IPS-20b (cell line): ENCODE measurements at regions not wholly inside any gene's neighbourhood (a gene's known extent, or its start where the extent isn't known, plus 50 kb on each side); places are given as distances from the start of the nearest gene placed in this dataset.
A peak's percentile ranks its signal among the peaks of the same experiment; 100 is the strongest.
"Not testable (repeated sequence)": the region's sequence is repeated elsewhere in the genome, so short reads cannot be mapped to it uniquely, and the experiment has no call there.

ENCODE experiments used
- H3K27ac ChIP-seq: one replicate; pipeline ENCODE4 v1.5.1; 2013; ENCODE audit warnings: low read length
- H3K27me3 ChIP-seq: 2 replicates; pipeline ENCODE4 v1.6.1; 2013; ENCODE audit warnings: mild to moderate bottlenecking, low read length, inconsistent platforms; ENCODE audit not compliant: insufficient read depth
- H3K36me3 ChIP-seq: 2 replicates; pipeline ENCODE4 v1.6.1; 2013; ENCODE audit warnings: low read depth, mild to moderate bottlenecking, inconsistent platforms, low read length, moderate library complexity; ENCODE audit not compliant: insufficient read depth
- H3K4me1 ChIP-seq: 2 replicates; pipeline ENCODE4 v1.6.1; 2013; ENCODE audit warnings: mild to moderate bottlenecking, control low read depth, inconsistent platforms, low read length, moderate library complexity; ENCODE audit not compliant: insufficient read depth
- H3K4me3 ChIP-seq: 2 replicates; pipeline ENCODE4 v1.5.1; 2013; ENCODE audit warnings: mild to moderate bottlenecking, low read length, inconsistent platforms
- H3K9ac ChIP-seq: 2 replicates; pipeline ENCODE4 v1.6.1; 2013; ENCODE audit warnings: low read depth, mild to moderate bottlenecking, inconsistent platforms, low read length, moderate library complexity
- H3K9me3 ChIP-seq: 2 replicates; pipeline ENCODE4 v1.6.1; 2013; ENCODE audit warnings: mild to moderate bottlenecking, low read depth, low read length, inconsistent platforms; ENCODE audit not compliant: insufficient read depth

GRCh38 chr5:103397739-103398581 is 139.4 kb downstream of the MACIR start:
- H3K9ac ChIP-seq: no peak overlapping the region
- no peak overlapping the region for H3K4me3 ChIP-seq
- H3K27ac ChIP-seq: no peak overlapping the region
- H3K9me3 ChIP-seq: no peaks in the 10 kb centered on the region
- no peaks in the 10 kb centered on the region for H3K36me3 ChIP-seq
- H3K27me3 ChIP-seq: no peaks in the 10 kb centered on the region
- H3K4me1 ChIP-seq: peaks cover 8% of the 10 kb centered on the region; the same call in 1 of the 2 replicates

GRCh38 chr5:103394676-103395075 is 136.1 kb downstream of the MACIR start:
- Histone ChIP-seq H3K9me3 (no peaks in the 10 kb centered on the region), H3K9ac (no peak overlapping the region), H3K27ac (no peak overlapping the region), H3K27me3 (no peaks in the 10 kb centered on the region), H3K4me3 (no peak overlapping the region), H3K4me1 (peaks cover 24% of the 10 kb centered on the region), H3K36me3 (no peaks in the 10 kb centered on the region)

- Histone ChIP-seq H3K9ac (peak overlapping the region; percentile 56; the same call in 1 of the 2 replicates), H3K9me3 (no peaks in the 10 kb centered on the region), H3K27me3 (no peaks in the 10 kb centered on the region), H3K36me3 (no peaks in the 10 kb centered on the region), H3K4me3 (no peak overlapping the region), H3K4me1 (peaks cover 30% of the 10 kb centered on the region), H3K27ac (no peak overlapping the region)
Observed at GRCh38 chr5:103393101-103393754, 134.7 kb downstream of the MACIR start.

- Histone ChIP-seq H3K27me3 (no peaks in the 10 kb centered on the region), H3K4me1 (peaks cover 30% of the 10 kb centered on the region), H3K4me3 (no peak overlapping the region), H3K36me3 (no peaks in the 10 kb centered on the region), H3K9ac (no peak overlapping the region), H3K27ac (no peak overlapping the region), H3K9me3 (no peaks in the 10 kb centered on the region)
Observed at GRCh38 chr5:103391659-103392058, 133.1 kb downstream of the MACIR start.

GRCh38 chr5:103389846-103390245 is 131.3 kb downstream of the MACIR start:
- Histone ChIP-seq H3K9me3 (no peaks in the 10 kb centered on the region), H3K36me3 (no peaks in the 10 kb centered on the region), H3K27me3 (no peaks in the 10 kb centered on the region), H3K27ac (no peak overlapping the region), H3K4me1 (peaks cover 30% of the 10 kb centered on the region), H3K9ac (no peak overlapping the region), H3K4me3 (no peak overlapping the region)

GRCh38 chr5:103389357-103389756 is 130.8 kb downstream of the MACIR start:
- no peaks in the 10 kb centered on the region for H3K9me3 ChIP-seq
- no peaks in the 10 kb centered on the region for H3K36me3 ChIP-seq
- no peak overlapping the region for H3K4me3 ChIP-seq
- no peak overlapping the region for H3K27ac ChIP-seq
- peaks cover 30% of the 10 kb centered on the region for H3K4me1 ChIP-seq
- no peak overlapping the region for H3K9ac ChIP-seq
- H3K27me3 ChIP-seq: no peaks in the 10 kb centered on the region

- H3K9ac ChIP-seq: no peak overlapping the region
- H3K27me3 ChIP-seq: no peaks in the 10 kb centered on the region
- H3K9me3 ChIP-seq: no peaks in the 10 kb centered on the region
- no peaks in the 10 kb centered on the region for H3K36me3 ChIP-seq
- no peak overlapping the region for H3K27ac ChIP-seq
- no peak overlapping the region for H3K4me3 ChIP-seq
- H3K4me1 ChIP-seq: peaks cover 16% of the 10 kb centered on the region
Observed at GRCh38 chr5:103385722-103386121, 127.2 kb downstream of the MACIR start.

DNA sequence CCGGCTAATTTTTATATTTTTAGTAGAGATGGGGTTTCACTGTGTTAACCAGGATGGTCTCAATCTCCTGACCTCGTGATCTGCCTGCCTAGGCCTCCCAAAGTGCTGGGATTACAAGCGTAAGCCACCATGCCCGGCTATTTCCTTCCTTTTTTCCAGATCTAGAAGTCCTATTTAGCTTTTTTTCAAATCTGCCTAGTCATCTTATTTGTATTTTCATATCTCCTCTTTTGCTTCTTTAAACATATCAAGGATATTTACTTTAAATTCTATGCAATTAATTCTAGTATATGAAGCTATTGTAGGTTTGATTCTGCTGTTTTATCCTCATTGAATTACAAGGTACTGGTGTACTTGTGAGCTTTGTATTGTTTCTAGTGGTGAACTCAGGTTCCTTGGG is 119.1 kb downstream of the MACIR start:
- not testable (repeated sequence) for H3K4me3 ChIP-seq, H3K4me1 ChIP-seq, H3K36me3 ChIP-seq, H3K27ac ChIP-seq, H3K27me3 ChIP-seq, H3K9ac ChIP-seq, H3K9me3 ChIP-seq

GRCh38 chr5:103375863-103376591 is 117.5 kb downstream of the MACIR start:
- Histone ChIP-seq H3K4me1 (no peaks in the 10 kb centered on the region), H3K36me3 (no peaks in the 10 kb centered on the region), H3K27ac (no peak overlapping the region), H3K9ac (no peak overlapping the region), H3K4me3 (no peak overlapping the region), H3K27me3 (no peaks in the 10 kb centered on the region), H3K9me3 (no peaks in the 10 kb centered on the region)

- Histone ChIP-seq H3K4me1 (no peaks in the 10 kb centered on the region), H3K4me3 (no peak overlapping the region), H3K27me3 (no peaks in the 10 kb centered on the region), H3K9me3 (no peaks in the 10 kb centered on the region), H3K9ac (no peak overlapping the region), H3K36me3 (no peaks in the 10 kb centered on the region), H3K27ac (no peak overlapping the region)
Observed at GRCh38 chr5:103375350-103375749, 116.8 kb downstream of the MACIR start.

GRCh38 chr5:103374473-103374963 is 116.0 kb downstream of the MACIR start:
- no peak overlapping the region for H3K9ac ChIP-seq
- H3K27me3 ChIP-seq: no peaks in the 10 kb centered on the region
- no peaks in the 10 kb centered on the region for H3K4me1 ChIP-seq
- H3K27ac ChIP-seq: no peak overlapping the region
- H3K4me3 ChIP-seq: no peak overlapping the region
- no peaks in the 10 kb centered on the region for H3K36me3 ChIP-seq
- no peaks in the 10 kb centered on the region for H3K9me3 ChIP-seq
